GM12878 (cell line): ENCODE measurements at regions not wholly inside any gene's neighbourhood (a gene's known extent, or its start where the extent isn't known, plus 50 kb on each side); places are given as distances from the start of the nearest gene placed in this dataset.

Experiments used
- CTCF ChIP-seq, 3 experiments: IDR thresholded peaks in 2 of 3; conservative IDR thresholded peaks in 1 of 3; 2 replicates each; pipeline ENCODE4 v1.5.1; 2011; ENCODE audit warnings: low read depth in 3 of 3, low read length in 3 of 3, mild to moderate bottlenecking in 3 of 3, control low read depth in 2 of 3, moderate library complexity in 2 of 3, inconsistent platforms in 1 of 3, mixed read lengths in 1 of 3; ENCODE audit not compliant: control insufficient read depth in 2 of 3, insufficient read depth in 1 of 3; ENCODE audit errors: extremely low read depth in 1 of 3
- ELK1 ChIP-seq: IDR thresholded peaks from 2 replicates; pipeline ENCODE4 v1.6.1; 2012; ENCODE audit warnings: low read depth, low read length, improper control_type of control experiment
- EP300 ChIP-seq, 2 experiments: fragments of 150-350 bp in 1 of 2; IDR thresholded peaks; 2 replicates each; pipeline ENCODE4 v1.6.1; 2011 to 2012; ENCODE audit warnings: low read depth in 2 of 2, low read length in 2 of 2, borderline replicate concordance in 1 of 2, improper control_type of control experiment in 1 of 2, inconsistent platforms in 1 of 2; ENCODE audit not compliant: control insufficient read depth in 1 of 2
- ESRRA ChIP-seq: IDR thresholded peaks from 2 replicates; pipeline ENCODE4 v1.6.1; 2012; ENCODE audit warnings: mild to moderate bottlenecking, low read length, improper control_type of control experiment
- EZH2 ChIP-seq: IDR thresholded peaks from 2 replicates; pipeline ENCODE4 v1.6.1; 2012; ENCODE audit warnings: low read depth, mild to moderate bottlenecking, control low read depth, inconsistent platforms, low read length, borderline replicate concordance; ENCODE audit not compliant: control insufficient read depth
- GABPA ChIP-seq: IDR thresholded peaks from 2 replicates; pipeline ENCODE4 v1.6.1; 2014; ENCODE audit warnings: antibody characterized with exemption, low read depth, mild to moderate bottlenecking, inconsistent platforms
- IRF3 ChIP-seq: fragments of 450-650 bp; IDR thresholded peaks from 2 replicates; pipeline ENCODE4 v1.6.1; 2014; ENCODE audit warnings: mild to moderate bottlenecking
- MYC ChIP-seq: IDR thresholded peaks from 2 replicates; pipeline ENCODE4 v1.6.1; 2011; ENCODE audit warnings: mild to moderate bottlenecking, low read length, moderate library complexity, inconsistent platforms; ENCODE audit not compliant: insufficient read depth, insufficient replicate concordance, insufficient read length, severe bottlenecking
- PAX5 ChIP-seq: IDR thresholded peaks from 2 replicates; pipeline ENCODE4 v1.6.1; 2011; ENCODE audit warnings: low read depth, low read length, borderline replicate concordance
- POLR2A ChIP-seq: IDR thresholded peaks from 2 replicates; pipeline ENCODE4 v1.6.1; 2011; ENCODE audit warnings: low read depth, mild to moderate bottlenecking, low read length
- POLR2AphosphoS5 ChIP-seq: IDR thresholded peaks from 2 replicates; pipeline ENCODE4 v1.6.1; 2011; ENCODE audit warnings: mild to moderate bottlenecking, low read length, inconsistent platforms
- RB1 ChIP-seq: fragments of 450-650 bp; formaldehyde crosslinking; IDR thresholded peaks from 2 replicates; pipeline ENCODE4 v1.6.1; 2017; ENCODE audit warnings: mild to moderate bottlenecking, borderline replicate concordance
- SREBF1 ChIP-seq: IDR thresholded peaks from 2 replicates; pipeline ENCODE4 v1.6.1; 2012; ENCODE audit warnings: mild to moderate bottlenecking, low read length
- ZNF274 ChIP-seq: IDR thresholded peaks from one replicate; pipeline ENCODE4 v1.8.0; 2011; ENCODE audit not compliant: insufficient read length, insufficient read depth

- TF ChIP-seq EP300 (IDR thresholded peaks at IDR 0.05; ENCODE audit: borderline replicate concordance in 1 of 2, control insufficient read depth in 1 of 2, low read depth in 2 of 2, low read length in 2 of 2) (no peak), RB1 (no peak), ELK1 (no peak), ZNF274 (no peak), PAX5 (no peak), CTCF (IDR thresholded peaks at IDR 0.05 in 2 of 3, conservative IDR thresholded peaks at IDR 0.05 in 1 of 3; ENCODE audit: control insufficient read depth in 2 of 3, extremely low read depth in 1 of 3, insufficient read depth in 1 of 3, low read depth in 3 of 3, low read length in 3 of 3) (no peak), ESRRA (no peak), POLR2A (no peak), GABPA (no peak), SREBF1 (no peak), EZH2 (no peak), IRF3 (no peak), POLR2AphosphoS5 (no peak), MYC (no peak)
These were observed 198.1 kb upstream of the RNF32 start for GRCh38 chr7:156442516-156442915.
